GM19452 (cell line): ENCODE measurements at regions not wholly inside any gene's neighbourhood (a gene's known extent, or its start where the extent isn't known, plus 50 kb on each side); places are given as distances from the start of the nearest gene placed in this dataset.
"Not testable (repeated sequence)": the region's sequence is repeated elsewhere in the genome, so short reads cannot be mapped to it uniquely, and the experiment has no call there.

Experiments
- ATAC-seq: cut with Tn5 transposase; IDR thresholded peaks from one replicate; pipeline ENCODE4 v1.9.1; 2021; ENCODE audit not compliant: unreplicated experiment

DNA sequence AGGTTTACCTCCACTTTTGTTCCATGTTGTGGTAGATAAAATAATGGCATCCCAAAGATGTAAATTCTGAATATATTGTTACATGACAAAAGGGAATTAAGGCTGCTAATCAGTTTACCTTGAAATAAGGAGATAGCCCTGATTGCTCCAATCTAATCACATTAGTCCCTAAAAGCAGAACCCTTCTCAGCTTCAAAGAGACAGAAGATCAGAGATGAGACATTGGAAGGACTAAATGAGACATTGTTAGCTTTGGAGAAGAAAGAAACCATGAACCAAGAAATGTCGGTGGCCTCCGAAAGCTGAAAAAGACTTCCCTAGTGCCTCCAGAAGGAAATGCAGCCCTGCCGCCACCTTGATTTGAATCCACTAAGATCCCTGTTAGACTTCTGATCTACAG is 82.8 kb upstream of the PARP8 start:
- ATAC-seq: no peak

DNA sequence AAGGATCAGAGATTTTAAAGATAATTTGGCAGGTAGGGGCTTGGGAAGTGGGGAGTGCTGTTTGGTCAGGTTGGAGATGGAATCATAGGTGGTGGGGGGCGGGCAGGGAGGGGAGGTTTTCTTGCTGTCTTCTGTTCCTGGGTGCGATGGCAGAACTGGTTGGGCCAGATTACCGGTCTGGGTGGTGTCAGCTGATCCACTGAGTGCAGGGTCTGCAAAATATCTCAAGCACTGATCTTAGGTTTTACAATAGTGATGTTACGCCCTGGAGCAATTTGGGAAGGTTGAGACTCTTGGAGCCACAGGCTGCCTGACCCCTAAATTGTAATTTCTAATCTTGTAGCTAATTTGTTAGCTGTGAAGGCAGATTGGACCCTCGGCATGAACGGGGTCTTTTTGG is 78.0 kb upstream of the PARP8 start:
- not testable (repeated sequence) for ATAC-seq

- not testable (repeated sequence) for ATAC-seq
Measured at GRCh38 chr5:50590444-50591189, 75.8 kb upstream of the PARP8 start.

GRCh38 chr5:50591338-50591737 is 75.1 kb upstream of the PARP8 start:
- not testable (repeated sequence) for ATAC-seq

DNA sequence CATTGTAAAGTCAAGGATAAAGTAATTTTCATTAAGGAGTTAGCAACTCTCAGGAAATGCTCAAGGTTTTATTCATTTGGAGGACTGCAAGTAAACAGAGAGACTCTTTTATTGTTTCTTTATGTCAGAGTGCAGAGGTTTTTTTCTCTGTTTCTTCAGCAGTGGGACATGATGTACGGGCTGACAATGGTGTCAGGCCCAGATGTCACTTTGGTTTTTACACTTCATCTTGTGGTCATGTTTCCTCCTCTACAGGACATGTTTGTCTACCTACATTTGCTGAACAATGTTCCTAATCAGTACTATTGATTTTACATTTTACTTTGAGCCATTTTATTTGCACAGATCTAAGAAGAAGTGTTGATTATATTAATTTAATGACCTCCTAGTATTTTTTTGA is 72.8 kb upstream of the PARP8 start:
- ATAC-seq: no peak

DNA sequence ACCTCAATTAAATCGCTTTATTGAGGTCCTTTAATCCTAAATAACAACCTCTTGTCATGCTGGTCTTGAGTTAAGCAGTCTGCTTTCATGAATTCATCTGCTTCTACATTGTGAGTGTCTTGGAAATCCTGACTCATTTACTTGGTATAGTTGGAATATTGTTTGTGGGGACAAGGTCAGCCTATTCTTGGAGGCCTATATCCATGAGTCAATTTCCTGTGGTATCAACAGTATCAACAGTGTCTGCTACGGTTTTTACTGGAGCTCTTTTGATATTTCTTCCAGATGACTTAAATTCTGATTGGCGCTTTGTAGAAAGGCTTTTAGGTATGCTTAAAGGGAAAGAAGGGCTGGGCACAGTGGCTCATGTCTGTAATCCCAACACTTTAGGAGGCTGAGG is 71.2 kb upstream of the PARP8 start:
- no peak for ATAC-seq

- not testable (repeated sequence) for ATAC-seq
Measured at GRCh38 chr5:50601576-50601975, 64.9 kb upstream of the PARP8 start.

DNA sequence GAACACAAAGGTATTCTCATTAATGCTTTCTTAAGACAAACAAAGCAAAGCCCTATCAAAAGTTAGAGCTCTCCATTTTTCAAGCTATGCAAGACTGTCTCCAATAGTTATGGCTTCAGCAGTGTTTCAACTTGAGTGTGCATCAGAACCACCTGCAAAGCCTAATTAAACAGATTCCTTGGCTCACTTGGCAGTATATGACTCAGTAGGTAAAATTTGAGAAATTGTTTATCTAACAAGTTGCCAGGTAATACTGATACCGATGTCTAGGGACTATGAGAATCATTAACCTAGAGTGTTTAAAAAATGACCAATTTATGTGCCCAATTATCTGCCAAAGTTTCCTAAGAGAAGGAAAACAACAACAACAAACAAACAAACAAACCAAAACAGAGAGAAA is 60.3 kb upstream of the PARP8 start:
- ATAC-seq: no peak

GRCh38 chr5:50607456-50607855 is 59.0 kb upstream of the PARP8 start:
- ATAC-seq: not testable (repeated sequence)

- not testable (repeated sequence) for ATAC-seq
Measured at GRCh38 chr5:50607953-50608705, 58.3 kb upstream of the PARP8 start.

- not testable (repeated sequence) for ATAC-seq
Measured at GRCh38 chr5:50613057-50613456, 53.4 kb upstream of the PARP8 start.
